OCI-LY7 (cell line): ENCODE measurements at regions not wholly inside any gene's neighbourhood (a gene's known extent, or its start where the extent isn't known, plus 50 kb on each side); places are given as distances from the start of the nearest gene placed in this dataset.

Source experiments
- BruUV-seq: library from RNA; stranded (reverse); fragments of 400-500 nt; replicated peaks from 2 replicates; lab custom pipeline; 2021; lab: Mats Ljungman, UMichigan
- CTCF ChIA-PET: fragments of 300-600 bp; sonication (Branson Sonifier 250); formaldehyde crosslinking; loops from one replicate; lab custom pipeline; 2022; ENCODE audit warnings: antibody characterized with exemption; ENCODE audit not compliant: unreplicated experiment; lab: Charles Lee
- POLR2A ChIA-PET: fragments of 300-600 bp; sonication (Branson Sonifier 250); formaldehyde crosslinking; loops from one replicate; lab custom pipeline; 2022; ENCODE audit warnings: antibody characterized with exemption; lab: Charles Lee
- DNase-seq: peaks from one replicate; pipeline ENCODE4 v3.0.0-alpha.2; 2015; ENCODE audit warnings: low spot score
- H2AFZ ChIP-seq: fragments of 200-600 bp; sonication (generic), shearing (Covaris generic); 2 replicates; pipeline ENCODE4 v1.6.1; 2014; ENCODE audit warnings: mild to moderate bottlenecking, antibody characterized with exemption, low read length, moderate library complexity
- H3K27ac ChIP-seq: fragments of 200-600 bp; sonication (generic); 2 replicates; pipeline ENCODE4 v1.5.1; 2014; ENCODE audit warnings: mixed run types, low read depth, mild to moderate bottlenecking, moderate library complexity, low read length, inconsistent platforms; ENCODE audit not compliant: poor library complexity, severe bottlenecking
- H3K36me3 ChIP-seq: fragments of 200-600 bp; sonication (generic); 2 replicates; pipeline ENCODE4 v1.6.1; 2014; ENCODE audit warnings: mild to moderate bottlenecking, antibody characterized with exemption, low read length, moderate library complexity, mixed read lengths; ENCODE audit not compliant: insufficient read depth
- H3K4me1 ChIP-seq: fragments of 200-600 bp; sonication (generic); 2 replicates; pipeline ENCODE4 v1.5.1; 2014; ENCODE audit warnings: mild to moderate bottlenecking, low read length; ENCODE audit not compliant: insufficient read depth, poor library complexity, severe bottlenecking
- H3K4me2 ChIP-seq: fragments of 200-600 bp; sonication (generic); 2 replicates; pipeline ENCODE4 v1.6.1; 2014; ENCODE audit warnings: mild to moderate bottlenecking, low read length
- H3K4me3 ChIP-seq: fragments of 200-600 bp; sonication (generic); 2 replicates; pipeline ENCODE4 v1.5.1; 2014; ENCODE audit warnings: mild to moderate bottlenecking, low read depth, low read length; ENCODE audit not compliant: poor library complexity, severe bottlenecking
- H3K79me2 ChIP-seq: fragments of 200-600 bp; sonication (generic); 2 replicates; pipeline ENCODE4 v1.6.1; 2016; ENCODE audit warnings: low read depth, mild to moderate bottlenecking, low read length, moderate library complexity, mixed read lengths; ENCODE audit not compliant: insufficient read depth
- H3K9me2 ChIP-seq: fragments of 200-600 bp; sonication (generic); 2 replicates; pipeline ENCODE4 v1.6.1; 2016; ENCODE audit warnings: mild to moderate bottlenecking, low read length, mixed read lengths; ENCODE audit not compliant: insufficient read depth
- H3K9me3 ChIP-seq: fragments of 200-600 bp; sonication (generic); 2 replicates; pipeline ENCODE4 v1.6.1; 2014; ENCODE audit warnings: mild to moderate bottlenecking, mixed run types, low read length, mixed read lengths
- H4K20me1 ChIP-seq: fragments of 200-600 bp; sonication (generic); 2 replicates; pipeline ENCODE4 v1.6.1; 2014; ENCODE audit warnings: mild to moderate bottlenecking, antibody characterized with exemption, low read length, moderate library complexity, mixed read lengths; ENCODE audit not compliant: insufficient read depth
- EZH2phosphoT487 ChIP-seq: fragments of 200-600 bp; sonication (generic); IDR thresholded peaks from 2 replicates; pipeline ENCODE4 v1.6.1; 2018; ENCODE audit warnings: low read depth, borderline replicate concordance, mild to moderate bottlenecking, mixed run types, antibody characterized with exemption, low read length, moderate library complexity, mixed read lengths
- intact Hi-C: fragments of 100-400 bp; cut with micrococcal nuclease; formaldehyde crosslinking; loops from one replicate; pipeline ENCODE4 v1.10.0; 2022; ENCODE audit not compliant: unreplicated experiment
- TF ChIP-seq, protein P1 (sequence below): fragments of 200-600 bp; sonication (generic); conservative IDR thresholded peaks from 2 replicates; pipeline ENCODE4 v1.5.1; 2014; ENCODE audit warnings: mild to moderate bottlenecking, antibody characterized with exemption, low read length, moderate library complexity, mixed read lengths

DNA sequence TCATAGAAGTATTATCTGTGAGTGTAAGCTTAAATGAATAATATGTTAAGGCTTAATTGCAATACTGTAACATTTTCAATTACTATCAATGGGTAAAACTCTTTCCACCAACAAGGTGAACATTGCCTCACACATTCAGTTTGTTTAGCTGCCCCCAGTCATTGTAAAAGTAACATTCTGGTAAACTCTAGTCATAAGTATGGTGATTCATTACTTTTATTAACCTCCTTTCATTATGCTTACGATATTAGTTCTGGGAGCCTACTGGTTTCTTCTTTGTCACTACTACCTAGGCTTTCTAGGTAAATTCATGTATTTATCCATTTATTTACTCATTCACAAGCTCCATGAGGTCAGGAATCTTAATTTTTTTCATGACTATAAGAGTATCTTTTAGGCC is 412.8 kb upstream of the SLIT2 start:
- ChIA-PET POLR2A (interaction anchor here (0.6 kb wide), 1 partner anchor 836 kb away, joined by 3 read pairs; no protein-coding TSS in a partner anchor), CTCF (no interaction called here)
- no peaks in the 10 kb centered on the region for H3K79me2 ChIP-seq
- no peaks in the 10 kb centered on the region for H3K4me1 ChIP-seq
- TF ChIP-seq EZH2phosphoT487: no peak
- TF ChIP-seq, protein P1, sequence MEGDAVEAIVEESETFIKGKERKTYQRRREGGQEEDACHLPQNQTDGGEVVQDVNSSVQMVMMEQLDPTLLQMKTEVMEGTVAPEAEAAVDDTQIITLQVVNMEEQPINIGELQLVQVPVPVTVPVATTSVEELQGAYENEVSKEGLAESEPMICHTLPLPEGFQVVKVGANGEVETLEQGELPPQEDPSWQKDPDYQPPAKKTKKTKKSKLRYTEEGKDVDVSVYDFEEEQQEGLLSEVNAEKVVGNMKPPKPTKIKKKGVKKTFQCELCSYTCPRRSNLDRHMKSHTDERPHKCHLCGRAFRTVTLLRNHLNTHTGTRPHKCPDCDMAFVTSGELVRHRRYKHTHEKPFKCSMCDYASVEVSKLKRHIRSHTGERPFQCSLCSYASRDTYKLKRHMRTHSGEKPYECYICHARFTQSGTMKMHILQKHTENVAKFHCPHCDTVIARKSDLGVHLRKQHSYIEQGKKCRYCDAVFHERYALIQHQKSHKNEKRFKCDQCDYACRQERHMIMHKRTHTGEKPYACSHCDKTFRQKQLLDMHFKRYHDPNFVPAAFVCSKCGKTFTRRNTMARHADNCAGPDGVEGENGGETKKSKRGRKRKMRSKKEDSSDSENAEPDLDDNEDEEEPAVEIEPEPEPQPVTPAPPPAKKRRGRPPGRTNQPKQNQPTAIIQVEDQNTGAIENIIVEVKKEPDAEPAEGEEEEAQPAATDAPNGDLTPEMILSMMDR: no peak
- no peaks in the 10 kb centered on the region for H3K9me2 ChIP-seq
- no peaks in the 10 kb centered on the region for H4K20me1 ChIP-seq
- no peaks in the 10 kb centered on the region for H3K9me3 ChIP-seq
- H3K36me3 ChIP-seq: no peaks in the 10 kb centered on the region
- no peak overlapping the region for H3K27ac ChIP-seq
- no peak overlapping the region for H2AFZ ChIP-seq
- BruUV-seq: no TSS peak
- DNase-seq: no peak
- intact Hi-C loops: no loop called here
- no peak overlapping the region for H3K4me2 ChIP-seq
- no peak overlapping the region for H3K4me3 ChIP-seq

DNA sequence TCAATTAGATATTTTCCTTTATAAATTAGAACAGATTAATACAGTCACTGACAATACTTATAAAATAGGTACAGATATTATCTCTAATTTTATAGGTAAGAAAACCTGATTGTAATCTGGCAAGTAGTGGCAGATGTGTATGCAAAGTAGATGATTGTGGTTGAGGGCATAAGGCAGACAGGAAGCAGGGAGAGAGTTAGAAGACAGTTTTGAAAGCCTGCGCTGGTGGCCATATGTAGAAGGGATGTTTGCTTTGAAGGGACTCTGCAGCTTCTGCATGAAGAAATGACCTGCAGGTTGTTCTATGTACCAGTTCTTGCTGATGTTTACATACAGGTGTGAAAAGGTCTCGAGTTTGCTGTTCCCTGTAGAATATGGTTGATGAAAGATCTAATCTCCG is 416.3 kb upstream of the SLIT2 start:
- no TSS peak for BruUV-seq
- CTCF ChIA-PET: no interaction called here
- intact Hi-C loops: no loop called here

DNA sequence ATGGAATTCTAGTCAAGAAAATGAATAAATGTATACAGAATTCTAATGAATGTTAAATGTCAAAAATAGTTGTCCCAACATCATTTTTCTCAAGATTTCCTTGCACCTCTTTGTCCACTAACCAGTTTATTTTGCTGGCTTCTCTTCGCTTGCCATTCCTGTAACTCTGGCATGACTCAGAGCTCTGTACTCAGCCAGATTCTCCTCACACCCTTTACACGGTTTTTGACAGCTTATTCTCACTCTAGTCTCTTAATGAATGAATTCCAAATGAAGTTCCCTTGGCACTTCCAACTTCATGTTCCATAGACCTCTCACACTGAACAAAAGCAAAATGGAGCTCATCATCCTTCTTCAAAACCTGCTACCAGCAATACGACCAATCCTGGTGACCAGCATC is 419.3 kb upstream of the SLIT2 start:
- POLR2A ChIA-PET: interaction anchor here (1.1 kb wide), 1 partner anchor 16 kb away, joined by 5 read pairs; no protein-coding TSS in a partner anchor
- no peaks in the 10 kb centered on the region for H3K9me2 ChIP-seq
- no TSS peak for BruUV-seq
- intact Hi-C loops: no loop called here
- no peak overlapping the region for H2AFZ ChIP-seq
- TF ChIP-seq, protein P1: no peak
- no peak for TF ChIP-seq EZH2phosphoT487
- H3K4me1 ChIP-seq: no peaks in the 10 kb centered on the region
- no peak for DNase-seq
- H4K20me1 ChIP-seq: no peaks in the 10 kb centered on the region
- H3K36me3 ChIP-seq: no peaks in the 10 kb centered on the region
- H3K79me2 ChIP-seq: no peaks in the 10 kb centered on the region
- CTCF ChIA-PET: no interaction called here
- H3K4me2 ChIP-seq: no peak overlapping the region
- H3K9me3 ChIP-seq: no peaks in the 10 kb centered on the region
- no peak overlapping the region for H3K4me3 ChIP-seq
- H3K27ac ChIP-seq: no peak overlapping the region

More for the DNA sequence above, 416.3 kb upstream of the SLIT2 start:
- no peaks in the 10 kb centered on the region for H4K20me1 ChIP-seq
- no peaks in the 10 kb centered on the region for H3K36me3 ChIP-seq
- no peaks in the 10 kb centered on the region for H3K4me1 ChIP-seq
- no peak for DNase-seq
- no peak overlapping the region for H3K4me3 ChIP-seq
- no peak overlapping the region for H2AFZ ChIP-seq
- no peak overlapping the region for H3K27ac ChIP-seq
- TF ChIP-seq, protein P1: no peak
- TF ChIP-seq EZH2phosphoT487: no peak
- H3K4me2 ChIP-seq: no peak overlapping the region
- no peaks in the 10 kb centered on the region for H3K79me2 ChIP-seq
- H3K9me3 ChIP-seq: no peaks in the 10 kb centered on the region
- POLR2A ChIA-PET: no interaction called here
- H3K9me2 ChIP-seq: no peaks in the 10 kb centered on the region
